Activated CD4-positive, alpha-beta T cell treated with anti-CD3 and anti-CD28 coated beads for 4 hours (primary cell): ENCODE measurements at regions not wholly inside any gene's neighbourhood (a gene's known extent, or its start where the extent isn't known, plus 50 kb on each side); places are given as distances from the start of the nearest gene placed in this dataset.

Source experiments
- DNase-seq, 2 donors: peaks; one replicate each; pipeline ENCODE4 v3.0.0-alpha.2; 2020

- no peak for DNase-seq
Measured at GRCh38 chr10:78278058-78278404, 244.4 kb downstream of the RPS24 start.

GRCh38 chr10:78279756-78280155 lies 246.1 kb downstream of the RPS24 start:
- no peak for DNase-seq

- no peak for DNase-seq
Measured at GRCh38 chr10:78280604-78281003, 246.9 kb downstream of the RPS24 start.

- no peak for DNase-seq
Measured at GRCh38 chr10:78281627-78282026, 248.0 kb downstream of the RPS24 start.

GRCh38 chr10:78283069-78283682 lies 249.5 kb downstream of the RPS24 start:
- DNase-seq, result no peak

GRCh38 chr10:78284381-78284780 lies 250.7 kb downstream of the RPS24 start:
- DNase-seq, result no peak

GRCh38 chr10:78285226-78285625 lies 251.6 kb downstream of the RPS24 start:
- DNase-seq, result no peak

- no peak for DNase-seq
Measured at GRCh38 chr10:78286186-78286585, 252.5 kb downstream of the RPS24 start.

- no peak for DNase-seq
Measured at GRCh38 chr10:78286668-78287067, 253.0 kb downstream of the RPS24 start.

GRCh38 chr10:78287618-78288017 lies 254.0 kb downstream of the RPS24 start:
- DNase-seq, result no peak

GRCh38 chr10:78288663-78289062 lies 255.0 kb downstream of the RPS24 start:
- no peak for DNase-seq

GRCh38 chr10:78290131-78290750 lies 256.6 kb downstream of the RPS24 start:
- DNase-seq, result no peak

GRCh38 chr10:78291722-78292121 lies 258.1 kb downstream of the RPS24 start:
- no peak for DNase-seq

GRCh38 chr10:78292250-78292981 lies 258.8 kb downstream of the RPS24 start:
- no peak for DNase-seq

- DNase-seq, result no peak
Measured at GRCh38 chr10:78292982-78293865, 259.6 kb downstream of the RPS24 start.

- no peak for DNase-seq
Measured at GRCh38 chr10:78295242-78295641, 261.6 kb downstream of the RPS24 start.

- no peak for DNase-seq
Measured at GRCh38 chr10:78296785-78297184, 263.1 kb downstream of the RPS24 start.

GRCh38 chr10:78297997-78298396 lies 264.3 kb downstream of the RPS24 start:
- no peak for DNase-seq

GRCh38 chr10:78298835-78299234 lies 265.2 kb downstream of the RPS24 start:
- no peak for DNase-seq

- no peak for DNase-seq
Measured at GRCh38 chr10:78299851-78300468, 266.3 kb downstream of the RPS24 start.

- no peak for DNase-seq
Measured at GRCh38 chr10:78300526-78300925, 266.9 kb downstream of the RPS24 start.

GRCh38 chr10:78301481-78301880 lies 267.8 kb downstream of the RPS24 start:
- DNase-seq, result no peak
